ENCODE measurements at regions not wholly inside any gene's neighbourhood (a gene's known extent, or its start where the extent isn't known, plus 50 kb on each side); places are given as distances from the start of the nearest gene placed in this dataset.

DNA sequence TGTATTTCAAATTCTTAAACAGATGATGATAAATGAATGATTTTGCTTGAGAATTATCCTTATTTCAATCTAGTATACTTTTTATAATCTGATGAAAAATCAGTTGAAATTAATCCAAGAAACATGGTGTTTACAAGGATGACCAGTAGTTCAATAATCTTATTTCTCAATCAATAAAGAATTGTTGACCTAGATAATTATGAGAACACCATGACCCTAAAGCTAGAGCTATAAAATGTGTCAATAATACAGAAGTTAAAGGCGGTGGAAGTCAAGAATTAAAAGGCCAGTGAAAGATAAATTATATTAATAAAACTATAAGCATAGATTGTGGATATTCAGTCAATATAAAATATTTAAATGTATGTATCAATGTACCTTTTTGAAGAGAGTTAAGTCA, 667.4 kb upstream of the GCFC2 start:
- TF ChIP-seq, protein P1, sequence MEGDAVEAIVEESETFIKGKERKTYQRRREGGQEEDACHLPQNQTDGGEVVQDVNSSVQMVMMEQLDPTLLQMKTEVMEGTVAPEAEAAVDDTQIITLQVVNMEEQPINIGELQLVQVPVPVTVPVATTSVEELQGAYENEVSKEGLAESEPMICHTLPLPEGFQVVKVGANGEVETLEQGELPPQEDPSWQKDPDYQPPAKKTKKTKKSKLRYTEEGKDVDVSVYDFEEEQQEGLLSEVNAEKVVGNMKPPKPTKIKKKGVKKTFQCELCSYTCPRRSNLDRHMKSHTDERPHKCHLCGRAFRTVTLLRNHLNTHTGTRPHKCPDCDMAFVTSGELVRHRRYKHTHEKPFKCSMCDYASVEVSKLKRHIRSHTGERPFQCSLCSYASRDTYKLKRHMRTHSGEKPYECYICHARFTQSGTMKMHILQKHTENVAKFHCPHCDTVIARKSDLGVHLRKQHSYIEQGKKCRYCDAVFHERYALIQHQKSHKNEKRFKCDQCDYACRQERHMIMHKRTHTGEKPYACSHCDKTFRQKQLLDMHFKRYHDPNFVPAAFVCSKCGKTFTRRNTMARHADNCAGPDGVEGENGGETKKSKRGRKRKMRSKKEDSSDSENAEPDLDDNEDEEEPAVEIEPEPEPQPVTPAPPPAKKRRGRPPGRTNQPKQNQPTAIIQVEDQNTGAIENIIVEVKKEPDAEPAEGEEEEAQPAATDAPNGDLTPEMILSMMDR (IDR thresholded peaks at IDR 0.05), result no peak
- TF ChIP-seq POLR2A (IDR thresholded peaks at IDR 0.05), result no peak
